ENCODE measurements at regions not wholly inside any gene's neighbourhood (a gene's known extent, or its start where the extent isn't known, plus 50 kb on each side); places are given as distances from the start of the nearest gene placed in this dataset.
"Not testable (repeated sequence)": the region's sequence is repeated elsewhere in the genome, so short reads cannot be mapped to it uniquely, and the experiment has no call there.

DNA sequence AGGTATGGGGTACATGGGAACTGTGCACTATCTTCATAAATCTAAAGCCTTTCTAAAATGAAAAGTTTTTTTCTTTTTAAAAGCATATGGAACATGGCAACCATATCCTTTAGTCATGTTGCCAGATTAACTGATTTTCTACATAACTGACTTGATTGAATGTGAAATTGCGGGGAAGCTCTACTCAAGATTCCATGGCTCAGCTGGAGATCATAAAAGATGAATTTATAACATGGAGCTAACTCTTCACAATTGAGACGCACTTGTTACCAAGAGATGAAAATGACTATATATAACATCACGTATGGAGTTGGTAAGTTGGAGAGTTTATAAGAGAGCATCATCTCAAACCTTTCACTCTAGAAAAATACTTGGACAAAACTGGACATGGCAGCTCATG, 190.2 kb upstream of the MYO3A start:
- Histone ChIP-seq H3K9me3 (no peaks in the 10 kb centered on the region), H3K27me3 (no peaks in the 10 kb centered on the region), H3K4me1 (ENCODE audit: control insufficient read depth in 1 of 2, insufficient read depth in 1 of 2, low read depth in 1 of 2, low read length in 1 of 2) (no peaks in the 10 kb centered on the region), H3K4me3 (ENCODE audit: low read depth in 1 of 2, low read length in 1 of 2) (no peak overlapping the region), H3K27ac (no peak overlapping the region), H3K36me3 (no peaks in the 10 kb centered on the region)
- TF ChIP-seq, protein P1, sequence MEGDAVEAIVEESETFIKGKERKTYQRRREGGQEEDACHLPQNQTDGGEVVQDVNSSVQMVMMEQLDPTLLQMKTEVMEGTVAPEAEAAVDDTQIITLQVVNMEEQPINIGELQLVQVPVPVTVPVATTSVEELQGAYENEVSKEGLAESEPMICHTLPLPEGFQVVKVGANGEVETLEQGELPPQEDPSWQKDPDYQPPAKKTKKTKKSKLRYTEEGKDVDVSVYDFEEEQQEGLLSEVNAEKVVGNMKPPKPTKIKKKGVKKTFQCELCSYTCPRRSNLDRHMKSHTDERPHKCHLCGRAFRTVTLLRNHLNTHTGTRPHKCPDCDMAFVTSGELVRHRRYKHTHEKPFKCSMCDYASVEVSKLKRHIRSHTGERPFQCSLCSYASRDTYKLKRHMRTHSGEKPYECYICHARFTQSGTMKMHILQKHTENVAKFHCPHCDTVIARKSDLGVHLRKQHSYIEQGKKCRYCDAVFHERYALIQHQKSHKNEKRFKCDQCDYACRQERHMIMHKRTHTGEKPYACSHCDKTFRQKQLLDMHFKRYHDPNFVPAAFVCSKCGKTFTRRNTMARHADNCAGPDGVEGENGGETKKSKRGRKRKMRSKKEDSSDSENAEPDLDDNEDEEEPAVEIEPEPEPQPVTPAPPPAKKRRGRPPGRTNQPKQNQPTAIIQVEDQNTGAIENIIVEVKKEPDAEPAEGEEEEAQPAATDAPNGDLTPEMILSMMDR (IDR thresholded peaks at IDR 0.05): no peak

DNA sequence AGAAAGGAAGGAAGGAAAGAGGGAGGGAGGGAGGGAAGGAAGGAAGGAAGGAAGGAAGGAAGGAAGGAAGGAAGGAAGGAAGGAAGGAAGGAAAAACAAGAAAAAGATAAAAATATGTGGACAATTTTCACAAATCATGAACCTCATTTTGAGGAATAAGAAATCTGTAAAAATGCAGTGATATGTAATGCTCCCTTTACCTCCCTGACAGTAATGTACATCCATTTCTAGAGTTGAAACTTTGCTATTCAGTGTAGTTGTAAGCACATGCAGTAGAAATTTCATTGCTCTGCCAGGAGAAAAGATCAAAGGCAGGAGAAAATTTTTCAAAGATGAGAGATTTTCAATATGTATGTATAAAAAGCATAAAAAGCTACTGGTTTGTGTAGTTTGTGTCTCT, 189.5 kb upstream of the MYO3A start:
- Histone ChIP-seq H3K4me1 (ENCODE audit: control insufficient read depth in 1 of 2, insufficient read depth in 1 of 2, low read depth in 1 of 2, low read length in 1 of 2) (no peaks in the 10 kb centered on the region), H3K4me3 (ENCODE audit: low read depth in 1 of 2, low read length in 1 of 2) (no peak overlapping the region), H3K27me3 (no peaks in the 10 kb centered on the region), H3K27ac (no peak overlapping the region), H3K36me3 (no peaks in the 10 kb centered on the region), H3K9me3 (no peaks in the 10 kb centered on the region)
- TF ChIP-seq, protein P1 (IDR thresholded peaks at IDR 0.05): no peak

DNA sequence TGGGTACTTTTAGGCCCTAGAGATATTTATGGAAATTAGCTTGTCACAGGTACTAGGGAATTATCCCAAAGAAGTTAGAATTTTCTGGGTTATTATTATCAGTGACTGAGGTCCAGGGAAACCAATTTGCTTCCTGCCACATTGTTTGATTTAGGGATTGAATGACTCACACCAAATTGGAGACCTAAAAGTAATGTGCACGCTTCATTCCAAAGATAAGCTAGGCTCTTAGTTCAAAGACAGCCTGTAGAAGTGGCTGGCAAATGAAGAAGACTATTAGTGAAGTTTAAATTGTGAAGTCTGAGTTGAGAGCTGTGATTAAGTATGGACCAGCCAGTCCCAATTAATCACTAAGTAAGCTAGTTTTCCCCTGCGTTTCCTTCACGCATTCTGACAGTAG, 188.1 kb upstream of the MYO3A start:
- no peak overlapping the region for H3K4me3 ChIP-seq (ENCODE audit: low read depth in 1 of 2, low read length in 1 of 2)
- no peak overlapping the region for H3K27ac ChIP-seq
- TF ChIP-seq, protein P1 (IDR thresholded peaks at IDR 0.05): no peak
- no peaks in the 10 kb centered on the region for H3K9me3 ChIP-seq
- no peaks in the 10 kb centered on the region for H3K36me3 ChIP-seq
- H3K4me1 ChIP-seq (ENCODE audit: control insufficient read depth in 1 of 2, insufficient read depth in 1 of 2, low read depth in 1 of 2, low read length in 1 of 2): no peaks in the 10 kb centered on the region
- H3K27me3 ChIP-seq: no peaks in the 10 kb centered on the region

DNA sequence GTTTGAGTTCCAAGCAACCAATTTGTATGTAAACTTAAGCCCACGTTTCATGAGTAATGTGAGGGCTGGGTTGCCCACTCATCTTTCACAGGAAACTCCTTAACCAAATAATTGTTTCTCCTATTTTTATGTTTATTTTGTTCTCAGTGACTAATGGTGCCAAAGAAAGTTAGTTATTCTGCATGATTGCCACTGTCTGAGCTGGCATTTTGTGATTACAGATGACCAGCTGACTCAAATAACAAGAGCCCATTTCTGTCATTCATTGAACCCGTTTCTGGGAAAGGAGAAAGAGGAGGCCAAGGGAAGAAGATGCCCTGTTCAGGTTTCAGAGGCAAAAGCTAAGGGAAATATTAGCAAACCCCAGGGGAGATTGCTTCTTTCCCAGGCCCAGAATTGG, 186.9 kb upstream of the MYO3A start:
- Histone ChIP-seq H3K4me1 (ENCODE audit: control insufficient read depth in 1 of 2, insufficient read depth in 1 of 2, low read depth in 1 of 2, low read length in 1 of 2) (no peaks in the 10 kb centered on the region), H3K27ac (no peak overlapping the region), H3K27me3 (no peaks in the 10 kb centered on the region), H3K9me3 (no peaks in the 10 kb centered on the region), H3K4me3 (ENCODE audit: low read depth in 1 of 2, low read length in 1 of 2) (no peak overlapping the region), H3K36me3 (no peaks in the 10 kb centered on the region)
- TF ChIP-seq, protein P1 (IDR thresholded peaks at IDR 0.05): no peak

DNA sequence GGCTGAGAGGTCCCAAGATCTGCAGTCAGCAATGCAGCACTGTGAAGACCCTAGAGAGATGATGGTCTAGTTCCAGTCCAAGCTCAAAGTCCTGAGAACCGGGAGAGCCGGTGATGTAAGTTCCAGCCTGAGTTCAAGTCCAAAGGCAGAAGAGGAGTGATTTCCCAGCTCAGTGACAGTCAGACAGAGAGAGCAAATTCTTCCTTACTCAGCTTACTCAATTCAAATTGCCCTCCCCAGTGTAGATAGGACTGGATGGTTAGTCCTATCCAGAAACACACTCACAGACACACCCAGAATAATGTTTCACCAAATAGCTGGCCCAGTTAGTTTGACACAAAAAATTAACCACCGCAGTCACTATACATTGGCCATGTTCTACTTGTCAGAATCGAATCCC, 185.5 kb upstream of the MYO3A start:
- H3K4me1 ChIP-seq (ENCODE audit: control insufficient read depth in 1 of 2, insufficient read depth in 1 of 2, low read depth in 1 of 2, low read length in 1 of 2): no peaks in the 10 kb centered on the region
- no peaks in the 10 kb centered on the region for H3K27me3 ChIP-seq
- H3K36me3 ChIP-seq: no peaks in the 10 kb centered on the region
- no peaks in the 10 kb centered on the region for H3K9me3 ChIP-seq
- H3K4me3 ChIP-seq (ENCODE audit: low read depth in 1 of 2, low read length in 1 of 2): no peak overlapping the region
- TF ChIP-seq, protein P1 (IDR thresholded peaks at IDR 0.05): no peak
- H3K27ac ChIP-seq: no peak overlapping the region

DNA sequence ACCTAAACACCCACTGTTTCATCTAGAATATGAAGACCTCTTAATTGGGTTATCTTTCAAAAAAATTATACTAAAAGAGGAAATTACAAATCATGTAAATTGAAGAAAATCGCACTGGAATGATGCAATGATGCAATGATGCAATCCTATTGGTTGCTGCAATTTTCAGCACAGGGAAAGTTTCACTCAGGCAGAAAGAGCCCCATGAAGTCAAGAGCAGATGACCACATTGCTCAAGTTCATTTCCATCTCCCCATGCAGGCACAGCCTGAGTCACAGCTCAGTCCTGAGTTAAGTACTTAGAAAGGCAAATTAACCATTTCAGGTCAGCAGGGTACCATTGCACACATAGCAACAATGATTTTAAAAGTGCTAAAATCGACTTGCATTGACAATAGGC, 180.3 kb upstream of the MYO3A start:
- TF ChIP-seq, protein P1 (IDR thresholded peaks at IDR 0.05): no peak
- Histone ChIP-seq H3K27ac (no peak overlapping the region), H3K4me3 (ENCODE audit: low read depth in 1 of 2, low read length in 1 of 2) (no peak overlapping the region), H3K4me1 (ENCODE audit: control insufficient read depth in 1 of 2, insufficient read depth in 1 of 2, low read depth in 1 of 2, low read length in 1 of 2) (peaks cover 3% of the 10 kb centered on the region in 2 experiments), H3K36me3 (no peaks in the 10 kb centered on the region), H3K27me3 (no peaks in the 10 kb centered on the region), H3K9me3 (no peaks in the 10 kb centered on the region)

DNA sequence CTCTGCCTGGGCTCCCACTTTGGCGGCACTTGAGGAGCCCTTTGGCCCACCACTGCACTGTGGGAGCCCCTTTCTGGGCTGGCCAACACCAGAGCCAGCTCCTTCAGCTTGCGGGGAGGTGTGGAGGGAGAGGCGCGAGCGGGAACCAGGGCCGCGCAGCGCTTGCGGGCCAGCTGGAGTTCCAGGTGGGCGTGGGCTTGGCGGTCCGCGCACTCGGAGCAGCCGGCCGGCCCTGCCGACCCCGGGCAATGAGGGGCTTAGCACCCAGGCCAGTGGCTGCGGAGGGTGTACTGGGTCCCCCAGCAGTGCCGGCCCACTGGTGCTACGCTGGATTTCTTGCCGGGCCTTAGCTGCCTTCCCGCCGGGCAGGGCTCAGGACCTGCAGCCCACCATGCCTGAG, 178.2 kb upstream of the MYO3A start:
- not testable (repeated sequence) for H3K27me3 ChIP-seq; H3K36me3 ChIP-seq; H3K9me3 ChIP-seq; H3K4me3 ChIP-seq (ENCODE audit: low read depth in 1 of 2, low read length in 1 of 2); H3K4me1 ChIP-seq (ENCODE audit: control insufficient read depth in 1 of 2, insufficient read depth in 1 of 2, low read depth in 1 of 2, low read length in 1 of 2); H3K27ac ChIP-seq
